GM23338 (cell line): ENCODE measurements at regions not wholly inside any gene's neighbourhood (a gene's known extent, or its start where the extent isn't known, plus 50 kb on each side); places are given as distances from the start of the nearest gene placed in this dataset.
"Not testable (repeated sequence)": the region's sequence is repeated elsewhere in the genome, so short reads cannot be mapped to it uniquely, and the experiment has no call there.

Experiments
- ATAC-seq: fragments of 200-7000 bp; cut with Tn5 transposase; 3 replicates; pipeline ENCODE4 v1.9.1; 2020
- DNase-seq: peaks from one replicate; pipeline ENCODE4 v3.0.0-alpha.2; 2015; ENCODE audit warnings: low spot score
- H2AFZ ChIP-seq: fragments of 200-600 bp; sonication (generic); 2 replicates; pipeline ENCODE4 v1.8.0; 2016; ENCODE audit warnings: antibody characterized with exemption, mild to moderate bottlenecking, moderate library complexity
- H3F3A ChIP-seq: fragments of 200-600 bp; sonication (generic); replicated peaks from 2 replicates; pipeline ENCODE4 v1.8.0; 2017; ENCODE audit warnings: antibody characterized with exemption, mixed run types, low read depth
- H3K27ac ChIP-seq: fragments of 200-600 bp; sonication (generic); 2 replicates; pipeline ENCODE4 v1.6.1; 2016; ENCODE audit warnings: low read depth
- H3K27me3 ChIP-seq: fragments of 200-600 bp; sonication (generic); 2 replicates; pipeline ENCODE4 v1.8.0; 2016; ENCODE audit warnings: mild to moderate bottlenecking, mixed run types, moderate library complexity; ENCODE audit not compliant: insufficient read depth
- H3K36me3 ChIP-seq: fragments of 200-600 bp; sonication (generic); 2 replicates; pipeline ENCODE4 v1.8.0; 2016; ENCODE audit warnings: mild to moderate bottlenecking; ENCODE audit not compliant: insufficient read depth
- H3K4me1 ChIP-seq: fragments of 200-600 bp; sonication (generic); 2 replicates; pipeline ENCODE4 v1.8.0; 2016; ENCODE audit warnings: mild to moderate bottlenecking, moderate library complexity; ENCODE audit not compliant: insufficient read depth
- H3K4me2 ChIP-seq: fragments of 200-600 bp; sonication (generic); 2 replicates; pipeline ENCODE4 v1.7.1; 2017; ENCODE audit warnings: mixed run types
- H3K4me3 ChIP-seq: fragments of 200-600 bp; sonication (generic); 2 replicates; pipeline ENCODE4 v1.6.1; 2016; ENCODE audit warnings: mixed run types
- H3K79me2 ChIP-seq: fragments of 200-600 bp; sonication (generic); replicated peaks from 2 replicates; pipeline ENCODE4 v1.8.0; 2017; ENCODE audit warnings: mild to moderate bottlenecking; ENCODE audit not compliant: insufficient read depth
- H3K9me2 ChIP-seq: fragments of 200-600 bp; sonication (generic); 2 replicates; pipeline ENCODE4 v1.8.0; 2017; ENCODE audit not compliant: insufficient read depth
- H4K20me1 ChIP-seq: fragments of 200-600 bp; sonication (generic); replicated peaks from 2 replicates; pipeline ENCODE4 v1.8.0; 2017; ENCODE audit warnings: mild to moderate bottlenecking; ENCODE audit not compliant: insufficient read depth
- H3K27ac Mint-ChIP-seq: 2 replicates; pipeline ENCODE4 v1.8.0; 2020; ENCODE audit warnings: inconsistent platforms, mild to moderate bottlenecking, moderate library complexity, mixed read lengths
- H3K27me3 Mint-ChIP-seq: 3 replicates; pipeline ENCODE4 v1.8.0; 2022; ENCODE audit warnings: low read depth, mild to moderate bottlenecking, moderate library complexity, mixed read lengths, inconsistent platforms; ENCODE audit not compliant: insufficient read depth, poor library complexity
- H3K36me3 Mint-ChIP-seq: 3 replicates; pipeline ENCODE4 v1.8.0; 2021; ENCODE audit warnings: low read depth, mild to moderate bottlenecking, inconsistent platforms, moderate library complexity, mixed read lengths
- H3K4me1 Mint-ChIP-seq: 3 replicates; pipeline ENCODE4 v1.8.0; 2020; ENCODE audit warnings: mild to moderate bottlenecking, inconsistent platforms, mixed read lengths
- H3K4me3 Mint-ChIP-seq: 3 replicates; pipeline ENCODE4 v1.8.0; 2021; ENCODE audit warnings: moderate library complexity, mild to moderate bottlenecking, inconsistent platforms, mixed read lengths
- H3K9me3 Mint-ChIP-seq: 3 replicates; pipeline ENCODE4 v1.8.0; 2020; ENCODE audit warnings: moderate library complexity, mild to moderate bottlenecking, inconsistent platforms, mixed read lengths
- CREB1 ChIP-seq: fragments of 250-450 bp; sonication (Bioruptor Pico); IDR thresholded peaks from 2 replicates; pipeline ENCODE4 v1.5.0; 2020; ENCODE audit warnings: low read depth, mild to moderate bottlenecking, moderate library complexity
- POLR2AphosphoS5 ChIP-seq: IDR thresholded peaks from 2 replicates; pipeline ENCODE4 v1.6.1; 2016; ENCODE audit warnings: antibody characterized with exemption, low read depth
- STAT1 ChIP-seq: IDR thresholded peaks from one replicate; pipeline ENCODE4 v1.6.1; 2016; ENCODE audit warnings: antibody characterized with exemption; ENCODE audit not compliant: unreplicated experiment
- ZNF114 ChIP-seq: fragments of 250-450 bp; sonication (Bioruptor Pico); IDR thresholded peaks from 2 replicates; pipeline ENCODE4 v1.5.0; 2020; ENCODE audit warnings: mild to moderate bottlenecking, moderate library complexity
- TF ChIP-seq, protein P1 (sequence below): fragments of 250-450 bp; sonication (Bioruptor Pico); IDR thresholded peaks from 2 replicates; pipeline ENCODE4 v1.5.0; 2020; ENCODE audit warnings: mild to moderate bottlenecking, moderate library complexity
- TF ChIP-seq, protein P2 (sequence below): IDR thresholded peaks from one replicate; pipeline ENCODE4 v1.6.1; 2018; ENCODE audit warnings: antibody characterized with exemption; ENCODE audit not compliant: unreplicated experiment

- peaks cover 5% of the 10 kb centered on the region; the same call in 2 of the 3 replicates for H3K36me3 Mint-ChIP-seq
These were observed 245.5 kb downstream of the ADGRD1 start for GRCh38 chr12:131199221-131199620.

DNA sequence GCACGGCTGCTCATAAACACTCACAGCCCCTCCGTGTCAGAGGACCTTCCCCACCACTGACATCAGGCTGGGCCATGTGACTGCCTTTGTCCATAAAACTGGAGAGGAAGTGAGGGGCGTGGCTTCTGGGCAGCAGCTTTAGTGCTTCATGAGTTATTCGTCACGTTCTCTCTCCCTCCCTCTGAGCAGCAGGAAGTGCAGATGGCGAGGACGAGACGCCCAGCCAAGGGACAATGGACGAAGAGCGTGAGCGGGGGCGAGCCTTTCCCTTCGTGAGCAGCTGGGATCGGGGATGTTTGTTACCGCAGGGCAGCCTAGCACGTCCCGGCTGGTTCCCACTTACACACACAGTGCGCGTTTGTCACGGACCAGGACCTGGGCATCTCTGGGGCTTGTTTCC is 248.2 kb downstream of the ADGRD1 start:
- H3K27me3 ChIP-seq, H3K4me1 ChIP-seq, H3K79me2 ChIP-seq, H3K27ac Mint-ChIP-seq, DNase-seq, H3K4me2 ChIP-seq, H3K36me3 Mint-ChIP-seq, H3K9me3 Mint-ChIP-seq, ATAC-seq, H3K4me3 ChIP-seq, H3K27ac ChIP-seq, H3F3A ChIP-seq, H3K4me1 Mint-ChIP-seq, H4K20me1 ChIP-seq, H2AFZ ChIP-seq, H3K27me3 Mint-ChIP-seq, H3K36me3 ChIP-seq, H3K4me3 Mint-ChIP-seq: not testable (repeated sequence)
- peaks cover 11% of the 10 kb centered on the region for H3K9me2 ChIP-seq

More at GRCh38 chr12:131199221-131199620, 245.5 kb downstream of the ADGRD1 start:
- Histone ChIP-seq H3K27me3 (no peaks in the 10 kb centered on the region), H3K4me3 (no peak overlapping the region), H3K4me1 (no peaks in the 10 kb centered on the region), H3K27ac (no peak overlapping the region), H3K36me3 (no peaks in the 10 kb centered on the region), H3K9me2 (peaks cover 11% of the 10 kb centered on the region), H4K20me1 (no peaks in the 10 kb centered on the region), H3F3A (no peaks in the 10 kb centered on the region), H2AFZ (no peak overlapping the region), H3K4me2 (no peak overlapping the region), H3K79me2 (no peaks in the 10 kb centered on the region)
- no peaks in the 10 kb centered on the region for H3K27me3 Mint-ChIP-seq
- ATAC-seq (no peak), DNase-seq (no peak)
- no peak overlapping the region for H3K27ac Mint-ChIP-seq
- no peak overlapping the region for H3K4me3 Mint-ChIP-seq
- peaks cover 10% of the 10 kb centered on the region for H3K9me3 Mint-ChIP-seq
- no peak for TF ChIP-seq STAT1
- H3K4me1 Mint-ChIP-seq, result no peaks in the 10 kb centered on the region

DNA sequence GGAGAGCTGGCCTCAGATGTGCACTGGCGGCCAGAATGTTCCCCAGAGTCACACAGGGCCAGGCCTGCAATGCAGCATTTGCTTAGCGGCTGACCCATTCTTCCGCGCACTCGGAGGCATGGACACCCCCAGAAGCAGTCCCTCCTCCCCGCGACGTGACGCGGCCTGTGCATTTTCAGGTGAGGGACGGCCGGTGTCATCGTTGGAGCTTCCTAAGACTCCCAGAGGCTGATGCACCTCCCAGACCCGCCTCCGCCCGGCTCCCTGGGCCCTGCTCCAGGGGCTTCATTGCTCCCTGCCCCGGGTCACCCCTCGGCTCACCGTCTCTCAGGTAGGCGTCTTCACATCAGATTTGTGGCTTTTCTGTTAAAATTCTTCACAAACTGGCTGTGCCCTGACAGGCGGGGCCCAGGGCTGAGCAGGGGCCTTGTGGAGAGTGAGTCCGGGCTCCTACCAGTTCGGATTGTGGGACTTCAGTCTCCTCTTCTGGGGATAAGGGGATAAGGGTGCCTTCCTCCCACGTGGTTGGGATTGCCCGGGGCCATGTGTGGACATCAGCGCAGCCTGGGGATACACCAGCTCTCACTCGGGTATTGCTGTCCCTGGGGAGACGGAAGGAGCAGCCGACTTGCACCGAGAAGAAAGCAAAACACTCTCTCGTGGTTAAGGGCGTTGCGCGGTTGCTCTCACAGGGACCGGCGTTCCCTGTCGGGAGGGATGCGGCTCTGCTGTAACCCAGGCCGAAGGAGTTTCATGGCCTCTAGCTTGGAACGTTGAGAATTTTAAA is 249.1 kb downstream of the ADGRD1 start:
- Mint-ChIP-seq H3K4me1 (no peaks in the 10 kb centered on the region), H3K9me3 (no peaks in the 10 kb centered on the region; the same call in 1 of the 3 replicates), H3K27ac (no peak overlapping the region), H3K4me3 (no peak overlapping the region), H3K36me3 (no peaks in the 10 kb centered on the region), H3K27me3 (no peaks in the 10 kb centered on the region)
- no peaks in the 10 kb centered on the region for H3K36me3 ChIP-seq
- no peaks in the 10 kb centered on the region for H3K4me1 ChIP-seq
- H3K79me2 ChIP-seq, result no peaks in the 10 kb centered on the region
- ATAC-seq, result no peak
- no peak overlapping the region for H3K4me3 ChIP-seq
- DNase-seq, result no peak
- peaks cover 11% of the 10 kb centered on the region for H3K9me2 ChIP-seq
- H2AFZ ChIP-seq, result no peak overlapping the region
- H3K27ac ChIP-seq, result no peak overlapping the region
- no peaks in the 10 kb centered on the region for H4K20me1 ChIP-seq
- no peaks in the 10 kb centered on the region for H3K27me3 ChIP-seq
- H3F3A ChIP-seq, result no peaks in the 10 kb centered on the region
- no peak overlapping the region for H3K4me2 ChIP-seq
- no peak for TF ChIP-seq ZNF114 (CRISPR knock-in tag)
- TF ChIP-seq, protein P1, sequence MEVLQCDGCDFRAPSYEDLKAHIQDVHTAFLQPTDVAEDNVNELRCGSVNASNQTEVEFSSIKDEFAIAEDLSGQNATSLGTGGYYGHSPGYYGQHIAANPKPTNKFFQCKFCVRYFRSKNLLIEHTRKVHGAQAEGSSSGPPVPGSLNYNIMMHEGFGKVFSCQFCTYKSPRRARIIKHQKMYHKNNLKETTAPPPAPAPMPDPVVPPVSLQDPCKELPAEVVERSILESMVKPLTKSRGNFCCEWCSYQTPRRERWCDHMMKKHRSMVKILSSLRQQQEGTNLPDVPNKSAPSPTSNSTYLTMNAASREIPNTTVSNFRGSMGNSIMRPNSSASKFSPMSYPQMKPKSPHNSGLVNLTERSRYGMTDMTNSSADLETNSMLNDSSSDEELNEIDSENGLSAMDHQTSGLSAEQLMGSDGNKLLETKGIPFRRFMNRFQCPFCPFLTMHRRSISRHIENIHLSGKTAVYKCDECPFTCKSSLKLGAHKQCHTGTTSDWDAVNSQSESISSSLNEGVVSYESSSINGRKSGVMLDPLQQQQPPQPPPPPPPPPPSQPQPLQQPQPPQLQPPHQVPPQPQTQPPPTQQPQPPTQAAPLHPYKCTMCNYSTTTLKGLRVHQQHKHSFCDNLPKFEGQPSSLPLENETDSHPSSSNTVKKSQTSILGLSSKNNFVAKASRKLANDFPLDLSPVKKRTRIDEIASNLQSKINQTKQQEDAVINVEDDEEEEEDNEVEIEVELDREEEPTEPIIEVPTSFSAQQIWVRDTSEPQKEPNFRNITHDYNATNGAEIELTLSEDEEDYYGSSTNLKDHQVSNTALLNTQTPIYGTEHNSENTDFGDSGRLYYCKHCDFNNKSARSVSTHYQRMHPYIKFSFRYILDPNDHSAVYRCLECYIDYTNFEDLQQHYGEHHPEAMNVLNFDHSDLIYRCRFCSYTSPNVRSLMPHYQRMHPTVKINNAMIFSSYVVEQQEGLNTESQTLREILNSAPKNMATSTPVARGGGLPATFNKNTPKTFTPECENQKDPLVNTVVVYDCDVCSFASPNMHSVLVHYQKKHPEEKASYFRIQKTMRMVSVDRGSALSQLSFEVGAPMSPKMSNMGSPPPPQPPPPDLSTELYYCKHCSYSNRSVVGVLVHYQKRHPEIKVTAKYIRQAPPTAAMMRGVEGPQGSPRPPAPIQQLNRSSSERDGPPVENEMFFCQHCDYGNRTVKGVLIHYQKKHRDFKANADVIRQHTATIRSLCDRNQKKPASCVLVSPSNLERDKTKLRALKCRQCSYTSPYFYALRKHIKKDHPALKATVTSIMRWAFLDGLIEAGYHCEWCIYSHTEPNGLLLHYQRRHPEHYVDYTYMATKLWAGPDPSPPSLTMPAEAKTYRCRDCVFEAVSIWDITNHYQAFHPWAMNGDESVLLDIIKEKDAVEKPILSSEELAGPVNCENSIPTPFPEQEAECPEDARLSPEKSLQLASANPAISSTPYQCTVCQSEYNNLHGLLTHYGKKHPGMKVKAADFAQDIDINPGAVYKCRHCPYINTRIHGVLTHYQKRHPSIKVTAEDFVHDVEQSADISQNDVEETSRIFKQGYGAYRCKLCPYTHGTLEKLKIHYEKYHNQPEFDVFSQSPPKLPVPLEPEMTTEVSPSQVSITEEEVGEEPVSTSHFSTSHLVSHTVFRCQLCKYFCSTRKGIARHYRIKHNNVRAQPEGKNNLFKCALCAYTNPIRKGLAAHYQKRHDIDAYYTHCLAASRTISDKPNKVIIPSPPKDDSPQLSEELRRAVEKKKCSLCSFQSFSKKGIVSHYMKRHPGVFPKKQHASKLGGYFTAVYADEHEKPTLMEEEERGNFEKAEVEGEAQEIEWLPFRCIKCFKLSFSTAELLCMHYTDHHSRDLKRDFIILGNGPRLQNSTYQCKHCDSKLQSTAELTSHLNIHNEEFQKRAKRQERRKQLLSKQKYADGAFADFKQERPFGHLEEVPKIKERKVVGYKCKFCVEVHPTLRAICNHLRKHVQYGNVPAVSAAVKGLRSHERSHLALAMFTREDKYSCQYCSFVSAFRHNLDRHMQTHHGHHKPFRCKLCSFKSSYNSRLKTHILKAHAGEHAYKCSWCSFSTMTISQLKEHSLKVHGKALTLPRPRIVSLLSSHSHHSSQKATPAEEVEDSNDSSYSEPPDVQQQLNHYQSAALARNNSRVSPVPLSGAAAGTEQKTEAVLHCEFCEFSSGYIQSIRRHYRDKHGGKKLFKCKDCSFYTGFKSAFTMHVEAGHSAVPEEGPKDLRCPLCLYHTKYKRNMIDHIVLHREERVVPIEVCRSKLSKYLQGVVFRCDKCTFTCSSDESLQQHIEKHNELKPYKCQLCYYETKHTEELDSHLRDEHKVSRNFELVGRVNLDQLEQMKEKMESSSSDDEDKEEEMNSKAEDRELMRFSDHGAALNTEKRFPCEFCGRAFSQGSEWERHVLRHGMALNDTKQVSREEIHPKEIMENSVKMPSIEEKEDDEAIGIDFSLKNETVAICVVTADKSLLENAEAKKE, result no peak
- TF ChIP-seq CREB1 (CRISPR knock-in tag), result no peak
- TF ChIP-seq, protein P2, sequence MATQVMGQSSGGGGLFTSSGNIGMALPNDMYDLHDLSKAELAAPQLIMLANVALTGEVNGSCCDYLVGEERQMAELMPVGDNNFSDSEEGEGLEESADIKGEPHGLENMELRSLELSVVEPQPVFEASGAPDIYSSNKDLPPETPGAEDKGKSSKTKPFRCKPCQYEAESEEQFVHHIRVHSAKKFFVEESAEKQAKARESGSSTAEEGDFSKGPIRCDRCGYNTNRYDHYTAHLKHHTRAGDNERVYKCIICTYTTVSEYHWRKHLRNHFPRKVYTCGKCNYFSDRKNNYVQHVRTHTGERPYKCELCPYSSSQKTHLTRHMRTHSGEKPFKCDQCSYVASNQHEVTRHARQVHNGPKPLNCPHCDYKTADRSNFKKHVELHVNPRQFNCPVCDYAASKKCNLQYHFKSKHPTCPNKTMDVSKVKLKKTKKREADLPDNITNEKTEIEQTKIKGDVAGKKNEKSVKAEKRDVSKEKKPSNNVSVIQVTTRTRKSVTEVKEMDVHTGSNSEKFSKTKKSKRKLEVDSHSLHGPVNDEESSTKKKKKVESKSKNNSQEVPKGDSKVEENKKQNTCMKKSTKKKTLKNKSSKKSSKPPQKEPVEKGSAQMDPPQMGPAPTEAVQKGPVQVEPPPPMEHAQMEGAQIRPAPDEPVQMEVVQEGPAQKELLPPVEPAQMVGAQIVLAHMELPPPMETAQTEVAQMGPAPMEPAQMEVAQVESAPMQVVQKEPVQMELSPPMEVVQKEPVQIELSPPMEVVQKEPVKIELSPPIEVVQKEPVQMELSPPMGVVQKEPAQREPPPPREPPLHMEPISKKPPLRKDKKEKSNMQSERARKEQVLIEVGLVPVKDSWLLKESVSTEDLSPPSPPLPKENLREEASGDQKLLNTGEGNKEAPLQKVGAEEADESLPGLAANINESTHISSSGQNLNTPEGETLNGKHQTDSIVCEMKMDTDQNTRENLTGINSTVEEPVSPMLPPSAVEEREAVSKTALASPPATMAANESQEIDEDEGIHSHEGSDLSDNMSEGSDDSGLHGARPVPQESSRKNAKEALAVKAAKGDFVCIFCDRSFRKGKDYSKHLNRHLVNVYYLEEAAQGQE, result no peak
- no peak for TF ChIP-seq STAT1
- no peak for TF ChIP-seq POLR2AphosphoS5
